K562 (cell line): ENCODE measurements at regions not wholly inside any gene's neighbourhood (a gene's known extent, or its start where the extent isn't known, plus 50 kb on each side); places are given as distances from the start of the nearest gene placed in this dataset.

Source experiments
- ATAC-seq: fragments of 200-7000 bp; cut with Tn5 transposase; 3 replicates; pipeline ENCODE4 v1.9.1; 2020; ENCODE audit warnings: moderate library complexity
- BruUV-seq: library from RNA; stranded (reverse); fragments of 400-500 nt; replicated peaks from 2 replicates; lab custom pipeline; 2021; lab: Mats Ljungman, UMichigan
- CTCF ChIA-PET: fragments of 300-600 bp; formaldehyde crosslinking; extraction: SDS; loops from one replicate; lab custom pipeline; 2021; ENCODE audit warnings: low intra/inter-chr PET ratio; lab: Yijun Ruan, JAX
- POLR2A ChIA-PET: fragments of 300-600, 350-650 bp; sonication (Branson Sonifier 250); formaldehyde crosslinking; extraction: SDS; loops from one replicate; lab custom pipeline; 2021; ENCODE audit warnings: antibody characterized with exemption, inconsistent platforms; lab: Yijun Ruan, JAX
- DNase-seq, 4 experiments: peaks; one replicate each; pipeline versions ENCODE4 v3.0.0 to v3.0.0-alpha.2; 2011 to 2018; ENCODE audit warnings: low spot score in 3 of 4, mixed read lengths in 3 of 4; ENCODE audit errors: extremely low read depth in 1 of 4
- FAIRE-seq: peaks from 2 replicates; lab custom pipeline; 2011; peaks lifted over from hg19 to GRCh38; lab: Jason Lieb, UNC
- H2AFZ ChIP-seq: 2 replicates; pipeline ENCODE4 v1.6.0; 2011; ENCODE audit warnings: low read depth, low read length, control low read depth, inconsistent platforms
- H3K27ac ChIP-seq: fragments of 200-600 bp; 3 replicates; pipeline ENCODE4 v1.8.0; 2011; ENCODE audit warnings: low read depth, mild to moderate bottlenecking, control low read depth, inconsistent platforms, low read length, moderate library complexity, mixed read lengths; ENCODE audit errors: extremely low read depth
- H3K27me3 ChIP-seq, 2 experiments: fragments of 300-600 bp in 1 of 2; 2 replicates in 1 of 2; 3 replicates in 1 of 2; pipeline versions ENCODE4 v1.6.0 to v1.8.0; 2011; ENCODE audit warnings: inconsistent platforms in 2 of 2, low read length in 2 of 2, mild to moderate bottlenecking in 1 of 2, mixed read lengths in 1 of 2, moderate library complexity in 1 of 2; ENCODE audit not compliant: control insufficient read depth in 2 of 2, insufficient read depth in 2 of 2
- H3K36me3 ChIP-seq: fragments of 300-600 bp; 3 replicates; pipeline ENCODE4 v1.8.0; 2011; ENCODE audit warnings: mild to moderate bottlenecking, low read length, inconsistent platforms; ENCODE audit not compliant: control insufficient read depth, insufficient read depth
- H3K4me1 ChIP-seq, 2 experiments: fragments of 200-600 bp in 1 of 2; replicated peaks in 1 of 2; 2 replicates in 1 of 2; 3 replicates in 1 of 2; pipeline versions ENCODE4 v1.5.1 to v1.8.0; 2011; ENCODE audit warnings: inconsistent platforms in 2 of 2, low read length in 2 of 2, mild to moderate bottlenecking in 1 of 2, mixed read lengths in 1 of 2, moderate library complexity in 1 of 2; ENCODE audit not compliant: control insufficient read depth in 2 of 2, insufficient read depth in 2 of 2
- H3K4me2 ChIP-seq: 2 replicates; pipeline ENCODE4 v1.6.1; 2011; ENCODE audit warnings: low read length, control low read depth, inconsistent platforms, mixed read lengths; ENCODE audit not compliant: insufficient read depth
- H3K4me3 ChIP-seq: fragments of 200-600 bp; sonication (generic), shearing (Covaris generic); 2 replicates; pipeline ENCODE4 v1.5.1; 2016; ENCODE audit warnings: control low read depth, inconsistent platforms
- H3K79me2 ChIP-seq: fragments of 200-600 bp; 3 replicates; pipeline ENCODE4 v1.8.0; 2011; ENCODE audit warnings: low read length, inconsistent platforms; ENCODE audit not compliant: control insufficient read depth, insufficient read depth
- H3K9ac ChIP-seq, 2 experiments: 2 replicates each; pipeline versions ENCODE4 v1.6.0 to v1.6.1; 2011; ENCODE audit warnings: low read depth in 2 of 2, low read length in 2 of 2, control low read depth in 1 of 2, inconsistent platforms in 1 of 2, mild to moderate bottlenecking in 1 of 2, mixed read lengths in 1 of 2; ENCODE audit not compliant: insufficient read depth in 1 of 2
- H3K9me1 ChIP-seq: one replicate; pipeline ENCODE4 v1.6.0; 2011; ENCODE audit warnings: inconsistent platforms, mild to moderate bottlenecking, low read length, moderate library complexity; ENCODE audit not compliant: control insufficient read depth, insufficient read depth
- H3K9me3 ChIP-seq: replicated peaks from 2 replicates; pipeline ENCODE4 v1.5.1; 2011; ENCODE audit warnings: low read depth, low read length, inconsistent platforms; ENCODE audit not compliant: control insufficient read depth, insufficient read depth
- H4K20me1 ChIP-seq: replicated peaks from 2 replicates; pipeline ENCODE4 v1.6.1; 2011; ENCODE audit warnings: low read length, inconsistent platforms, mixed read lengths; ENCODE audit not compliant: control insufficient read depth, insufficient read depth
- ATF7 ChIP-seq: fragments of 450-650 bp; IDR thresholded peaks from 2 replicates; pipeline ENCODE4 v1.7.1; 2014; ENCODE audit warnings: mild to moderate bottlenecking, moderate library complexity
- EHMT2 ChIP-seq: fragments of 450-650 bp; IDR thresholded peaks from 2 replicates; pipeline ENCODE4 v1.6.1; 2018; ENCODE audit warnings: antibody characterized with exemption
- FUS ChIP-seq: fragments of 200-400 bp; formaldehyde crosslinking; optimal IDR thresholded peaks from 2 replicates; pipeline ENCODE3; 2017; ENCODE audit warnings: low read depth, low read length
- HMGXB4 ChIP-seq: sonication (generic); formaldehyde crosslinking; IDR thresholded peaks from 2 replicates; pipeline ENCODE4 v1.8.1; 2023; ENCODE audit warnings: mild to moderate bottlenecking, missing genetic modification reagents
- HNRNPH1 ChIP-seq: fragments of 200-400 bp; formaldehyde crosslinking; optimal IDR thresholded peaks from 2 replicates; pipeline ENCODE3; 2017; ENCODE audit warnings: low read depth, mild to moderate bottlenecking, low read length, moderate library complexity
- KDM4B ChIP-seq, 2 experiments: fragments of 450-650 bp in 1 of 2; sonication (generic) in 1 of 2; IDR thresholded peaks; 2 replicates each; pipeline ENCODE4 v1.6.1; 2016 to 2017; ENCODE audit warnings: borderline replicate concordance in 2 of 2, antibody characterized with exemption in 1 of 2, low read depth in 1 of 2, mild to moderate bottlenecking in 1 of 2
- POU5F1 ChIP-seq: fragments of 150-350 bp; IDR thresholded peaks from 2 replicates; pipeline ENCODE4 v1.6.1; 2014; ENCODE audit warnings: borderline replicate concordance, low read length, low read depth, mild to moderate bottlenecking; ENCODE audit not compliant: partially characterized antibody
- SIX5 ChIP-seq, 2 experiments: IDR thresholded peaks; 2 replicates each; pipeline ENCODE4 v1.6.1; 2011; ENCODE audit warnings: low read length in 2 of 2, borderline replicate concordance in 1 of 2, low read depth in 1 of 2, mild to moderate bottlenecking in 1 of 2, moderate library complexity in 1 of 2; ENCODE audit not compliant: insufficient read depth in 1 of 2
- SLC30A9 ChIP-seq: fragments of 250-450 bp; sonication (Bioruptor Pico); IDR thresholded peaks from 2 replicates; pipeline ENCODE4 v1.8.0; 2022; ENCODE audit warnings: mild to moderate bottlenecking, moderate library complexity
- ZBTB12 ChIP-seq: fragments of 250-450 bp; sonication (Bioruptor Pico); IDR thresholded peaks from 2 replicates; pipeline ENCODE4 v1.4.0; 2020
- ZNF57 ChIP-seq: fragments of 450-650 bp; formaldehyde crosslinking; IDR thresholded peaks from 2 replicates; pipeline ENCODE4 v1.4.0; 2020; ENCODE audit warnings: mild to moderate bottlenecking, moderate library complexity
- in situ Hi-C: fragments of 300-500 bp; cut with MboI; formaldehyde crosslinking; loops from 4 replicates; pipeline ENCODE4 v1.15.0; 2018; ENCODE audit warnings: inconsistent platforms, mixed read lengths
- intact Hi-C: fragments of 100-400 bp; cut with micrococcal nuclease; formaldehyde crosslinking; loops from 2 replicates; pipeline ENCODE4 v1.14.2; 2022
- TF ChIP-seq, protein P1 (sequence below): fragments of 250-450 bp; sonication (Bioruptor Pico); IDR thresholded peaks from 2 replicates; pipeline ENCODE4 v1.5.1; 2021; ENCODE audit warnings: mild to moderate bottlenecking

DNA sequence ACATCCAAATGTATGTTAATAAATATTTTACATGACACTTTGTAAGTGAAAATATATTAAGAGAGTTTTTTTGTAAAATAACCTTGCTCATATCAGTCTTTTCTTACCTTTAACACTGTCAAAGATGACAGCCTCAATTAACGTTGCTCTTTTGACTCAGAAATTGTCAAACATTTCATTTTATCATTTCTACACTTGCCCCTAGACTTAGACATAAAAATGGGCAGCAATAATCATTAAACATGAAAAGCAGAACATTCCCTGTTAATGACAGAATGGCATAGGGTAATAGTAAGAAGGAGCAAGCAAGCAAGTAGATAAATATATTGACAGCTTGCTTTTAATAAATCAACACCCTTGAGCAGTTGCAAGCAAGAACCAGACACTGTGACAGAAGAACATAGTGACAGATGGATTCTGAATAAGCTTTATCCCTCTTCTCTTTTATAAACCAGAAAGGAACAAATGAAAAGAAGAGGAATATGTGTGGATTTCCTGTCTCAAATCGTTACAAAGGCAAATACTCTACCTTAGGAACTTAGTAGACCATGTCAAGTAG, 796.0 kb upstream of the CHD1 start (continued):
- no peak for TF ChIP-seq HNRNPH1
- TF ChIP-seq EHMT2 = no peak

DNA sequence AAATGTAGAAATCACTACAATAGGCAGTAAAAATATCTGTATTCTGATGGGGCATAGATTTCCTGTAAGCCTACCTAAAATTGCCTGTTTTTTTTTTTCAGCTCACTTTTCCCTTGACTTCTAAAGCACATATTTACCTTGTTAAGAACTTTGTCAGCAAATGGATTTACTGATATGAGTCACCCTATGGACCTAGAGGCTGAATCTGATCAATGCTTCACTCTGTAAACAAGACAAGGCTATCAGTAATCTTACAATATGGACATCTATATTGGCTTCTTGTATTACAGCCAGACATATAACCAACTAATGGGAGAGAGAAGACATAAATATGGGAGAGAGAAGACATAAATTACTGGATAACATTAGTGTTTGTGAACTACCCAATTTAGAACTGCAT, 792.7 kb upstream of the CHD1 start:
- TF ChIP-seq FUS = no peak
- no peak for TF ChIP-seq HMGXB4
- TF ChIP-seq ATF7 = no peak
- TF ChIP-seq, protein P1, sequence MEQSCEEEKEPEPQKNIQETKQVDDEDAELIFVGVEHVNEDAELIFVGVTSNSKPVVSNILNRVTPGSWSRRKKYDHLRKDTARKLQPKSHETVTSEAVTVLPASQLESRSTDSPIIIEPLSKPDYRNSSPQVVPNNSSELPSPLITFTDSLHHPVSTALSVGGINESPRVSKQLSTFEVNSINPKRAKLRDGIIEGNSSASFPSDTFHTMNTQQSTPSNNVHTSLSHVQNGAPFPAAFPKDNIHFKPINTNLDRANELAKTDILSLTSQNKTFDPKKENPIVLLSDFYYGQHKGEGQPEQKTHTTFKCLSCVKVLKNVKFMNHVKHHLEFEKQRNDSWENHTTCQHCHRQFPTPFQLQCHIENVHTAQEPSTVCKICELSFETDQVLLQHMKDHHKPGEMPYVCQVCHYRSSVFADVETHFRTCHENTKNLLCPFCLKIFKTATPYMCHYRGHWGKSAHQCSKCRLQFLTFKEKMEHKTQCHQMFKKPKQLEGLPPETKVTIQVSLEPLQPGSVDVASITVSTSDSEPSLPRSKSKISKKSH (CRISPR knock-in tag) = no peak
- no peak for TF ChIP-seq KDM4B (IDR thresholded peaks at IDR 0.05; ENCODE audit: borderline replicate concordance in 2 of 2, low read depth in 1 of 2)
- TF ChIP-seq ZBTB12 (CRISPR knock-in tag) = no peak
- no peak for TF ChIP-seq ZNF57 (CRISPR knock-in tag)
- no peak for TF ChIP-seq SIX5 (IDR thresholded peaks at IDR 0.05; ENCODE audit: borderline replicate concordance in 1 of 2, insufficient read depth in 1 of 2, low read depth in 1 of 2, low read length in 2 of 2)
- TF ChIP-seq SLC30A9 (CRISPR knock-in tag) = no peak
- TF ChIP-seq POU5F1 = no peak
- TF ChIP-seq, all 486 proteins: peak for 0
- no peaks in the 10 kb centered on the region for H3K27me3 ChIP-seq
- H3K9ac ChIP-seq = no peak overlapping the region
- H3K79me2 ChIP-seq = no peaks in the 10 kb centered on the region
- no peak overlapping the region for H3K4me3 ChIP-seq
- intact Hi-C loops (no loop called here), in situ Hi-C loops (no loop called here)
- H3K9me3 ChIP-seq = no peaks in the 10 kb centered on the region; the same call in 1 of the 2 replicates
- ATAC-seq (no peak), FAIRE-seq (no peak), DNase-seq (no peak)
- H4K20me1 ChIP-seq = no peaks in the 10 kb centered on the region
- H3K36me3 ChIP-seq = no peaks in the 10 kb centered on the region
- no peak overlapping the region for H3K4me2 ChIP-seq
- ChIA-PET POLR2A (no interaction called here), CTCF (no interaction called here)
- no peaks in the 10 kb centered on the region for H3K9me1 ChIP-seq
- H2AFZ ChIP-seq = no peak overlapping the region
- H3K27ac ChIP-seq = no peak overlapping the region
- no peaks in the 10 kb centered on the region for H3K4me1 ChIP-seq
- BruUV-seq = no TSS peak
